Stomach (tissue), 4 donors: ENCODE measurements at regions not wholly inside any gene's neighbourhood (a gene's known extent, or its start where the extent isn't known, plus 50 kb on each side); places are given as distances from the start of the nearest gene placed in this dataset.
"Not testable (repeated sequence)": the region's sequence is repeated elsewhere in the genome, so short reads cannot be mapped to it uniquely, and the experiment has no call there.

ENCODE experiments used
- CTCF ChIP-seq, 7 experiments: fragments of 450-650 bp in 4 of 7; fragments of 200-600 bp in 3 of 7; sonication (generic) in 3 of 7; IDR thresholded peaks; one replicate each; pipeline ENCODE4 v1.5.1; 2016 to 2019; ENCODE audit warnings: antibody characterized with exemption in 7 of 7, control low read depth in 2 of 7, mild to moderate bottlenecking in 1 of 7
- POLR2A ChIP-seq, 4 donors: fragments of 450-650 bp; IDR thresholded peaks; one replicate each; pipeline ENCODE4 v1.6.1; 2016; ENCODE audit warnings: antibody characterized with exemption in 4 of 4, control low read depth in 2 of 4, mild to moderate bottlenecking in 1 of 4, moderate library complexity in 1 of 4
- POLR2AphosphoS5 ChIP-seq, 3 donors: sonication (generic); formaldehyde crosslinking; IDR thresholded peaks; one replicate each; pipeline ENCODE4 v1.6.1; 2016; ENCODE audit warnings: antibody characterized with exemption in 3 of 3

DNA sequence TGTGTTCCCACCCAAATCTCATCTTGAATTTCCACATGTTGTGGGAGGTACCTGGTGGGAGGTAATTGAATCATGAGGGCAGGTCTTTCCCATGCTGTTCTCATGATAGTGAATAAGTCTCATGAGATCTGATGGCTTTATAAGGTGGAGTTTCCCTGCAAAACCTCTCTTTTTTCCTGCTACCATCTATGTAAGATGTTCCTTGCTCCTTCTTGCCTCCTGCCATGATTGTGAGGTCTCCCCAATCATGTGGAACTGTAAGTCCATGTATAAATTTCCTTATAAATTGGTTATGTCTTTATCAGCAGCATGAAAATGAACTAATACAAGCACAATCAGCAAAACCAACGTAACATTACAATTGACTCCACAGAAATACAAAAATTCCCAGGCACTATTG lies 814.8 kb upstream of the CITED2 start:
- not testable (repeated sequence) for TF ChIP-seq POLR2AphosphoS5, CTCF, POLR2A (IDR thresholded peaks at IDR 0.05)
